ENCODE measurements at regions not wholly inside any gene's neighbourhood (a gene's known extent, or its start where the extent isn't known, plus 50 kb on each side); places are given as distances from the start of the nearest gene placed in this dataset.
"Not testable (repeated sequence)": the region's sequence is repeated elsewhere in the genome, so short reads cannot be mapped to it uniquely, and the experiment has no call there.

- H3K4me3 Mint-ChIP-seq; H2AFZ ChIP-seq (ENCODE audit: insufficient read depth, low read depth, low read length, poor library complexity, severe bottlenecking); H3K27ac ChIP-seq (ENCODE audit: low read depth in 1 of 2, low read length in 2 of 2); H3K79me2 ChIP-seq (ENCODE audit: insufficient read depth, low read length); H3K4me1 Mint-ChIP-seq; DNase-seq; H4K20me1 ChIP-seq (ENCODE audit: insufficient read depth, low read length); H3K9me3 ChIP-seq (replicated peaks in 1 of 2; ENCODE audit: control insufficient read depth in 1 of 2, insufficient read depth in 1 of 2, low read length in 2 of 2); H3K9ac ChIP-seq (ENCODE audit: insufficient read depth, low read length, poor library complexity, severe bottlenecking); H3K27me3 ChIP-seq (ENCODE audit: control insufficient read depth in 2 of 2, insufficient read depth in 2 of 2, low read length in 2 of 2); H3K27me3 Mint-ChIP-seq (ENCODE audit: low read depth in 3 of 3); H3K27ac Mint-ChIP-seq; H3K4me2 ChIP-seq (replicated peaks; ENCODE audit: extremely low read depth, low read length, poor library complexity, severe bottlenecking); intact Hi-C loops (cut with micrococcal nuclease); H3K4me3 ChIP-seq (replicated peaks in 1 of 3; ENCODE audit: low read depth in 2 of 3, low read length in 3 of 3); H3K4me1 ChIP-seq (ENCODE audit: control insufficient read depth in 1 of 2, insufficient read depth in 2 of 2, low read length in 2 of 2): not testable (repeated sequence)
- H3K36me3 ChIP-seq (replicated peaks in 1 of 2; ENCODE audit: control insufficient read depth in 1 of 2, insufficient read depth in 2 of 2, low read length in 2 of 2): peaks cover 0 to 30% of the 10 kb centered on the region in 2 donors
- Mint-ChIP-seq H3K36me3 (peaks cover 35 to 41% of the 10 kb centered on the region in 2 donors), H3K9me3 (peaks cover 5 to 33% (median 12%) of the 10 kb centered on the region in 7 donors)
- WGBS (ENCODE audit: insufficient coverage): 99% methylated on average over 3 of the region's 7 CpGs
Observed at GRCh38 chr5:34193297-34193696, 150.3 kb upstream of the C1QTNF3 start.

DNA sequence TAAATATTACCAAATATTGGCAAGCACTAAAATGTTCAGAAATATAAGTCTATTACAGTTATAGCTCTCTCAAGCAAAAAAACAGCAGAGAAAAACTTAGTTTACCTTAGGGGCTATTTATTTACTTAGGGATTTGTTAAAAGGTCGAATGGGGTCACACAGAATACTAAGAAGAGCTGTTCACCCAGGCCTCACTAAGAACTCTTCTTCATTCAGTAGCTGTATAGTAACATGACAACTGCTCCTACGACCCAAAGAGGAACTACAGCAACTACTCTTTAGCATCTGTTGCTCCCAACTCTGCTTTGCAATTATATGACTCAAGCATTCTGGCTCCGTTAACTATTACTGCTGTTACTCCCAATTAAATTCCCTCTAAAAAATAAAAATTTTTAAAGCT, 150.8 kb upstream of the C1QTNF3 start:
- peaks cover 35 to 41% of the 10 kb centered on the region in 2 donors for H3K36me3 Mint-ChIP-seq
- peaks cover 5 to 33% (median 12%) of the 10 kb centered on the region in 7 donors for H3K9me3 Mint-ChIP-seq
- H3K27ac ChIP-seq (ENCODE audit: low read depth in 1 of 2, low read length in 2 of 2); H3K4me2 ChIP-seq (replicated peaks; ENCODE audit: extremely low read depth, low read length, poor library complexity, severe bottlenecking); H3K4me1 ChIP-seq (ENCODE audit: control insufficient read depth in 1 of 2, insufficient read depth in 2 of 2, low read length in 2 of 2); H3K9me3 ChIP-seq (replicated peaks in 1 of 2; ENCODE audit: control insufficient read depth in 1 of 2, insufficient read depth in 1 of 2, low read length in 2 of 2); H3K27ac Mint-ChIP-seq; H3K4me3 Mint-ChIP-seq; H3K79me2 ChIP-seq (ENCODE audit: insufficient read depth, low read length); H2AFZ ChIP-seq (ENCODE audit: insufficient read depth, low read depth, low read length, poor library complexity, severe bottlenecking); H3K27me3 Mint-ChIP-seq (ENCODE audit: low read depth in 3 of 3); H4K20me1 ChIP-seq (ENCODE audit: insufficient read depth, low read length); H3K9ac ChIP-seq (ENCODE audit: insufficient read depth, low read length, poor library complexity, severe bottlenecking); H3K27me3 ChIP-seq (ENCODE audit: control insufficient read depth in 2 of 2, insufficient read depth in 2 of 2, low read length in 2 of 2); intact Hi-C loops (cut with micrococcal nuclease); H3K4me1 Mint-ChIP-seq; H3K4me3 ChIP-seq (replicated peaks in 1 of 3; ENCODE audit: low read depth in 2 of 3, low read length in 3 of 3): not testable (repeated sequence)
- WGBS (ENCODE audit: insufficient coverage): 83% methylated on average over 1 of the region's 3 CpGs
- DNase-seq: peak in 2 of 3 donors; percentile 2 to 4
- peaks cover 0 to 30% of the 10 kb centered on the region in 2 donors for H3K36me3 ChIP-seq (replicated peaks in 1 of 2; ENCODE audit: control insufficient read depth in 1 of 2, insufficient read depth in 2 of 2, low read length in 2 of 2)

DNA sequence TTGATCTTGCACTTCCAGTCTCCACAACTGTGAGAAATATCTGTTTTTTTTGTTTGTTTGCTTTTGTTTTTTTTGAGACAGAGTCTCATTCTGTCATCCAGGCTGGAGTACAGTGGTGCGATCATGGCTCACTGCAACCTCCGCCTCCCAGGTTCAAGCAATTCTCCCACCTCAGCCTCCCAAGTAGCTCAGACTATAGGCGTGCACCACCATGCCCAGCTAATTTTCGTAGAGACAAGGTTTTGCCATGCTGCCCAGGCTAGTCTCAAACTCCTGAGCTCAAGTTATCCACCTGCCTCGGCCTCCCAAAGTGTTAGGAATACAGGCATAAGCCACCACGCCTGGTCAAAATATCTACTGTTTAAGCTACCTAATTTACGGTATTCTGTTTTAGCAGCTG, 153.1 kb upstream of the C1QTNF3 start:
- peak overlapping the region in 1 of 7 donors; percentile 1 for H3K27ac Mint-ChIP-seq
- H3K4me1 Mint-ChIP-seq; H2AFZ ChIP-seq (ENCODE audit: insufficient read depth, low read depth, low read length, poor library complexity, severe bottlenecking); H3K9ac ChIP-seq (ENCODE audit: insufficient read depth, low read length, poor library complexity, severe bottlenecking); H3K9me3 ChIP-seq (replicated peaks in 1 of 2; ENCODE audit: control insufficient read depth in 1 of 2, insufficient read depth in 1 of 2, low read length in 2 of 2); DNase-seq; intact Hi-C loops (cut with micrococcal nuclease); H3K4me3 Mint-ChIP-seq; H4K20me1 ChIP-seq (ENCODE audit: insufficient read depth, low read length); H3K4me2 ChIP-seq (replicated peaks; ENCODE audit: extremely low read depth, low read length, poor library complexity, severe bottlenecking); H3K79me2 ChIP-seq (ENCODE audit: insufficient read depth, low read length); H3K4me1 ChIP-seq (ENCODE audit: control insufficient read depth in 1 of 2, insufficient read depth in 2 of 2, low read length in 2 of 2); H3K27me3 ChIP-seq (ENCODE audit: control insufficient read depth in 2 of 2, insufficient read depth in 2 of 2, low read length in 2 of 2); H3K4me3 ChIP-seq (replicated peaks in 1 of 3; ENCODE audit: low read depth in 2 of 3, low read length in 3 of 3); H3K27me3 Mint-ChIP-seq (ENCODE audit: low read depth in 3 of 3); H3K27ac ChIP-seq (ENCODE audit: low read depth in 1 of 2, low read length in 2 of 2): not testable (repeated sequence)
- peaks cover 0 to 17% of the 10 kb centered on the region in 2 donors for H3K36me3 ChIP-seq (replicated peaks in 1 of 2; ENCODE audit: control insufficient read depth in 1 of 2, insufficient read depth in 2 of 2, low read length in 2 of 2)
- WGBS (ENCODE audit: insufficient coverage): 98% methylated on average over 3 of the region's 7 CpGs
- H3K36me3 Mint-ChIP-seq: peaks cover 24 to 25% of the 10 kb centered on the region in 2 donors
- H3K9me3 Mint-ChIP-seq: peaks cover 0 to 16% (median 6%) of the 10 kb centered on the region in 7 donors

GRCh38 chr5:34205347-34205746, 162.3 kb upstream of the C1QTNF3 start:
- H3K9ac ChIP-seq (ENCODE audit: insufficient read depth, low read length, poor library complexity, severe bottlenecking); H3K36me3 Mint-ChIP-seq; H3K9me3 Mint-ChIP-seq; H3K27ac ChIP-seq (ENCODE audit: low read depth in 1 of 2, low read length in 2 of 2); H3K36me3 ChIP-seq (replicated peaks in 1 of 2; ENCODE audit: control insufficient read depth in 1 of 2, insufficient read depth in 2 of 2, low read length in 2 of 2); H3K9me3 ChIP-seq (replicated peaks in 1 of 2; ENCODE audit: control insufficient read depth in 1 of 2, insufficient read depth in 1 of 2, low read length in 2 of 2); H3K4me2 ChIP-seq (replicated peaks; ENCODE audit: extremely low read depth, low read length, poor library complexity, severe bottlenecking); H3K79me2 ChIP-seq (ENCODE audit: insufficient read depth, low read length); H3K4me3 ChIP-seq (replicated peaks in 1 of 3; ENCODE audit: low read depth in 2 of 3, low read length in 3 of 3); H4K20me1 ChIP-seq (ENCODE audit: insufficient read depth, low read length); H3K27me3 Mint-ChIP-seq (ENCODE audit: low read depth in 3 of 3); H3K4me3 Mint-ChIP-seq; H3K27me3 ChIP-seq (ENCODE audit: control insufficient read depth in 2 of 2, insufficient read depth in 2 of 2, low read length in 2 of 2); H3K4me1 ChIP-seq (ENCODE audit: control insufficient read depth in 1 of 2, insufficient read depth in 2 of 2, low read length in 2 of 2); H2AFZ ChIP-seq (ENCODE audit: insufficient read depth, low read depth, low read length, poor library complexity, severe bottlenecking); H3K4me1 Mint-ChIP-seq; intact Hi-C loops (cut with micrococcal nuclease): not testable (repeated sequence)
- H3K27ac Mint-ChIP-seq: peak overlapping the region in 3 of 7 donors; percentile 2 to 42 (median 32)
- no CpG with 5 or more reads among the region's 1 CpG for WGBS (ENCODE audit: insufficient coverage)
- DNase-seq: peak; percentile 18 to 37 (median 25)

Measured in CD14-positive monocyte (primary cell).